ENCODE measurements at regions not wholly inside any gene's neighbourhood (a gene's known extent, or its start where the extent isn't known, plus 50 kb on each side); places are given as distances from the start of the nearest gene placed in this dataset.

- DNase-seq (ENCODE audit: low read depth, low spot score): no peak
- POLR2A ChIA-PET: interaction anchor here (0.6 kb wide), 1 partner anchor 65 kb away, joined by 3 read pairs; no protein-coding TSS in a partner anchor
- H3K4me3 ChIP-seq (ENCODE audit: low read depth, low read length): no peak overlapping the region
- CTCF ChIA-PET: interaction anchor here (1.0 kb wide), 1 partner anchor 30 kb away, joined by 3 read pairs; no protein-coding TSS in a partner anchor
- no peak for TF ChIP-seq CTCF (IDR thresholded peaks at IDR 0.05; ENCODE audit: insufficient read depth, low read length, missing control alignments)
These were observed 68.8 kb upstream of the GLS start for GRCh38 chr2:190811811-190812210.

- no peak for DNase-seq (ENCODE audit: low read depth, low spot score)
- POLR2A ChIA-PET: interaction anchor here (0.8 to 1.5 kb wide), 7 partner anchors 10 to 81 kb away, joined by 3 to 13 read pairs (median 4); partner anchors contain the start of gene GLS
- TF ChIP-seq CTCF (IDR thresholded peaks at IDR 0.05; ENCODE audit: insufficient read depth, low read length, missing control alignments): no peak
- no peak overlapping the region for H3K4me3 ChIP-seq (ENCODE audit: low read depth, low read length)
- CTCF ChIA-PET: interaction anchor here (0.9 to 3.0 kb wide), 7 partner anchors 8 to 38 kb away, joined by 3 to 10 read pairs (median 4); no protein-coding TSS in a partner anchor
These were observed 67.9 kb upstream of the GLS start for GRCh38 chr2:190812506-190813294.

- H3K4me3 ChIP-seq (ENCODE audit: low read depth, low read length): no peak overlapping the region
- no peak for DNase-seq (ENCODE audit: low read depth, low spot score)
- TF ChIP-seq CTCF (IDR thresholded peaks at IDR 0.05; ENCODE audit: insufficient read depth, low read length, missing control alignments): no peak
- CTCF ChIA-PET: interaction anchor here (1.5 to 3.4 kb wide), 3 partner anchors 11 to 35 kb away, joined by 3 to 14 read pairs (median 10); no protein-coding TSS in a partner anchor
- POLR2A ChIA-PET: no interaction called here
These were observed 65.4 kb upstream of the GLS start for GRCh38 chr2:190815226-190815625.

- TF ChIP-seq CTCF (IDR thresholded peaks at IDR 0.05; ENCODE audit: insufficient read depth, low read length, missing control alignments): no peak
- ChIA-PET CTCF (interaction anchor here (1.4 to 3.4 kb wide), 2 partner anchors 11 to 33 kb away, joined by 4 to 14 read pairs; no protein-coding TSS in a partner anchor), POLR2A (no interaction called here)
- no peak for DNase-seq (ENCODE audit: low read depth, low spot score)
- no peak overlapping the region for H3K4me3 ChIP-seq (ENCODE audit: low read depth, low read length)
These were observed 63.5 kb upstream of the GLS start for GRCh38 chr2:190817082-190817481.

GRCh38 chr2:190819840-190820301 lies 60.8 kb upstream of the GLS start:
- CTCF ChIA-PET: interaction anchor here (0.8 to 1.5 kb wide), 3 partner anchors 9 to 39 kb away, joined by 3 to 9 read pairs (median 4); no protein-coding TSS in a partner anchor
- H3K4me3 ChIP-seq (ENCODE audit: low read depth, low read length): no peak overlapping the region
- no peak for TF ChIP-seq CTCF (IDR thresholded peaks at IDR 0.05; ENCODE audit: insufficient read depth, low read length, missing control alignments)
- peak; percentile 71 for DNase-seq (ENCODE audit: low read depth, low spot score)
- POLR2A ChIA-PET: interaction anchor here (0.9 to 1.6 kb wide), 3 partner anchors 19 to 65 kb away, joined by 3 to 11 read pairs (median 9); no protein-coding TSS in a partner anchor

- TF ChIP-seq CTCF (IDR thresholded peaks at IDR 0.05; ENCODE audit: insufficient read depth, low read length, missing control alignments): no peak
- DNase-seq (ENCODE audit: low read depth, low spot score): no peak
- POLR2A ChIA-PET: interaction anchor here (0.9 to 1.6 kb wide), 3 partner anchors 18 to 65 kb away, joined by 3 to 11 read pairs (median 9); no protein-coding TSS in a partner anchor
- H3K4me3 ChIP-seq (ENCODE audit: low read depth, low read length): no peak overlapping the region
- CTCF ChIA-PET: interaction anchor here (0.8 to 1.5 kb wide), 3 partner anchors 9 to 39 kb away, joined by 3 to 9 read pairs (median 4); no protein-coding TSS in a partner anchor
These were observed 60.2 kb upstream of the GLS start for GRCh38 chr2:190820416-190820815.

Measured in AG04449 (cell line).